Retinal pigment epithelial cell (primary cell): ENCODE measurements at regions not wholly inside any gene's neighbourhood (a gene's known extent, or its start where the extent isn't known, plus 50 kb on each side); places are given as distances from the start of the nearest gene placed in this dataset.

Experiments used
- DNase-seq: peaks from one replicate; pipeline ENCODE4 v3.0.0-alpha.2; 2010; ENCODE audit warnings: low read depth
- H3K4me3 ChIP-seq: 2 replicates; pipeline ENCODE4 v1.5.1; 2011; ENCODE audit warnings: mild to moderate bottlenecking, low read length, control low read depth, moderate library complexity
- TF ChIP-seq, protein P1 (sequence below): conservative IDR thresholded peaks from 2 replicates; pipeline ENCODE4 v1.5.1; 2011; ENCODE audit warnings: low read depth, low read length, control low read depth, inconsistent platforms

DNA sequence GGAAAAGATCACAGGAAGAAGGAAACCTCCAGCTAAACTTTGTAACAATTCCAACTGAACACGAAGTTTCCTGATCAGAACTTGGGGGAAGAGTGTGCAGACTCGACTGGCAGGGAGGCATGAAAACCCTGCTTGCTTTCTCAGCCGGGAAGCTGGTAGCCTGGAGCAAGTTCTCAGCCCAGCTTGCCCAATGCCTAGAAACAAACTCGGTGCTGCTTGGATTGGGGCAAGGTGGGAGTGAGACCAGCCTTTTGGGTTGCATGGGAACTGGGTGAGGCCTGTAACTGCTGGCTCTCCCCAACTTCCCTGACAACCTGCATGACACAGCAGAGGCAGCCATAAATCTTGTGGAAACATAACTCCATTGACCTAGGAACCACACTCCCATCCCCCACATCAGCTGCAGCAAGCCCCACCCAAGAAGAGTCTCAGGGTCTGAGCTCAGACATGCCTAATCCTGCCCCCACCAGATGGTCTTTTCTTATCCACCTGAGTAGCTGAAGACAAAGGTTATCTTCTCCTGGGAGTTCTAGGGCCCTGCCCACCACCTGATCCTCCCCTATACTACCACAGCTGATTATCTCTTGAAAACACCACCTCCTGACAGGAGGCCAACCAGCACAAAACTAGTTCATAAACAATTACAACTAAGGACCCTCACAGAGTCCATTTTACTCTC lies 1859.7 kb upstream of the CELF4 start:
- DNase-seq: no peak
- TF ChIP-seq, protein P1, sequence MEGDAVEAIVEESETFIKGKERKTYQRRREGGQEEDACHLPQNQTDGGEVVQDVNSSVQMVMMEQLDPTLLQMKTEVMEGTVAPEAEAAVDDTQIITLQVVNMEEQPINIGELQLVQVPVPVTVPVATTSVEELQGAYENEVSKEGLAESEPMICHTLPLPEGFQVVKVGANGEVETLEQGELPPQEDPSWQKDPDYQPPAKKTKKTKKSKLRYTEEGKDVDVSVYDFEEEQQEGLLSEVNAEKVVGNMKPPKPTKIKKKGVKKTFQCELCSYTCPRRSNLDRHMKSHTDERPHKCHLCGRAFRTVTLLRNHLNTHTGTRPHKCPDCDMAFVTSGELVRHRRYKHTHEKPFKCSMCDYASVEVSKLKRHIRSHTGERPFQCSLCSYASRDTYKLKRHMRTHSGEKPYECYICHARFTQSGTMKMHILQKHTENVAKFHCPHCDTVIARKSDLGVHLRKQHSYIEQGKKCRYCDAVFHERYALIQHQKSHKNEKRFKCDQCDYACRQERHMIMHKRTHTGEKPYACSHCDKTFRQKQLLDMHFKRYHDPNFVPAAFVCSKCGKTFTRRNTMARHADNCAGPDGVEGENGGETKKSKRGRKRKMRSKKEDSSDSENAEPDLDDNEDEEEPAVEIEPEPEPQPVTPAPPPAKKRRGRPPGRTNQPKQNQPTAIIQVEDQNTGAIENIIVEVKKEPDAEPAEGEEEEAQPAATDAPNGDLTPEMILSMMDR: no peak
- H3K4me3 ChIP-seq: no peak overlapping the region

DNA sequence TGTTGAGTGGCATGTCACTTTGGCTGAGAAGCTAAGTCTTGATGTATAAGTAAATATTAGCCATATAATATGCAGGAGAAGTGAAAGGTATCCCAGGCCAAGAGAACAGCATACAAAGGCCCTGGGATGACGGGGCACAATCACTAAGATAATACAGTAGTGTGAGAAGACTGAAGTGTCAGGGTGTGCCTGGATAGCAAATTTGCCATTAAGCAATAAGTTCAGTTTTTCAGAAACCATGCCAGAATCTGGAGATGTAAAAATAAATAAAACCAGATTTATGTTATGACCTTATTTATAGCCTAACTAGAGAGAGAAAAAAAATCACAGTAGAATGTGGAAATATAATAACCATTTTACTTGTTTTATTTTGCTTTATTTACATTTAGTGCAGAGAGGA lies 1858.7 kb upstream of the CELF4 start:
- TF ChIP-seq, protein P1: no peak
- H3K4me3 ChIP-seq: no peak overlapping the region
- no peak for DNase-seq

DNA sequence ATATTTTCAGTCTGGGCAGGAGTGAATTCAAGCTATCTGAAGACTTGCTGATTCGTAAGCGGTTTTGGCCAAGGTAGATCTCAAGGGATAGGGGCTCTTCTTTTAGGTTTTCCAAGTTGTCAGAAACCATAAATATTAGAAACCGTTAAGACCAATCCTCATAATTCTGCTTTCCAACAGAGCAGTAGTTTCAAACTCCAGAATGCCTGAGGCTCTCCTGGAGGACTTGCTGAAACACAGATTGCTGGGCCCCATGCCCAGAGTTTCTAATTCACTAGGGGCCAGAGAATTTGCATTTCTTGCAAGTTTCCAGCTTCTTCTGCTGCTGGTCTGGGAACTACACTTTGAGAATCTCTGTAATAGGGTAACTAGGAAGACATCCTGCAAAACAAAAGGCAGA lies 1855.7 kb upstream of the CELF4 start:
- no peak overlapping the region for H3K4me3 ChIP-seq
- no peak for DNase-seq
- TF ChIP-seq, protein P1: no peak

DNA sequence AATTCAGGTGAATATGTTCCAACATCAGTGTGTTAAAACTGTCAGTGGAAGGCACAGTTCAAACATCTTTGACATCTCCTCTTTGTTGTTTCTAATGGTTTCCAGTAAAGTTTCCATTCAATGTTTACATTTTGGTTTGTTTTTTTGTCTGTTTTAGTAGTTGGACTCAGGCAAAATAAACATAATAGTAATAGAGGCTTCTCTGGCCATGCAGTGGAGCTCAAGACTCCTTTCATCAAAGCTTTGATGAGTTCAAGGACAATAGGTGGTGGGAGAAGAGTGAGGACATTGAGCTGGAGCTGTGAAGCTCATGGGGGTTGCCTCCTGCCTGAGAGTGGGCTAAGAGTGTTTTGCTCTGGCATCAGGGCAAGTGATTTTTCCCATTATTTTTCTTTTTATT lies 1853.7 kb upstream of the CELF4 start:
- no peak for DNase-seq
- TF ChIP-seq, protein P1: no peak
- H3K4me3 ChIP-seq: no peak overlapping the region

DNA sequence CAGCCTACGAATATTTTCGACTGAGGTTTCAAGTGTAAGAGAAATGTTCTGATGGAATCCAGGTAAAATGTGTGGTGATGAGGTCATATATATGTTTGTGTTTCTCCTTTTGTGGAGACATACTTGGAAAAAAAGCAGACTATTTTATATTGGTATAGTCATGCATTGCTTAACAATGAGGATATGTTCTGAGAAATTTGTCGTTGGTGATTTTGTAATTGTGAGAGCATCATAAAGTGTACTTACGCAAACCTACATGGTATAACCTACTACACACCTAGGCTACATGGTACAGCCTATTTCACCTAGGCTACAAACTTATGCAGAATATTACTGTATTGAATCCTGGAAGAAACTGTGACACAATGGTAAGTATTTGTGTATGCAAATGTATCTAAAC lies 1849.9 kb upstream of the CELF4 start:
- no peak for DNase-seq
- H3K4me3 ChIP-seq: no peak overlapping the region
- TF ChIP-seq, protein P1: no peak

DNA sequence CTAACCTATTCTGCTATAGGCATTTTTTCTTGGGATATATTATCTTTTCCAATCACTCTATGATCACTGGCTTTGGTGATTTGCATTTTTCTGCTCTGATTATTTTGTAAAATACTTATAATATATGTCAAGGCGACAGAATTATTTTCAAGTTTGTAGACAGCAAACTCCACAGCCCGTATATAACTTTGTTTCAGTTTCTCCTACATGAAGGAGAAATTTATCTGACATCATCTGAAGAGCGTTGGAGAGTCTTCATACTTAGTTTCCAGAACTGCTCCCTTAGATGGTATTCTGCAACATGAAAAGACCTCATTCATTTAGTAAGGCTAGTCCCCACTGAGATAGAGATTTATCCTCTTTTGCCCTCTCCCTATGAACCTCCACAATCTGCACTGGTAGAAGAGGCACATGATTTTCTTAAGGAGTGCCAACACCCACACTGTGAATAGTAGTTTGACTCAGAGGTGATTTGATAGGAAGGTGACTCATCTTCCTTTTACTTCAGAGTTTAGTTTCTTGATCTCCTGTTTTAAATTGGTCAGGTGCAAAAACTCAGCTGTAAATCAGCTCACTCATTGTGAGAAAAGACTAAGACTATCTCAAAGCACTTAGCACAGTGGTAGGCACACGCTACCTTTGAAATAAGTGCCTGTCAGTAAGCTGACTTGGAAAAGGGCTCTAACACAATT lies 1848.6 kb upstream of the CELF4 start:
- TF ChIP-seq, protein P1: no peak
- H3K4me3 ChIP-seq: no peak overlapping the region
- peak; percentile 36 for DNase-seq

DNA sequence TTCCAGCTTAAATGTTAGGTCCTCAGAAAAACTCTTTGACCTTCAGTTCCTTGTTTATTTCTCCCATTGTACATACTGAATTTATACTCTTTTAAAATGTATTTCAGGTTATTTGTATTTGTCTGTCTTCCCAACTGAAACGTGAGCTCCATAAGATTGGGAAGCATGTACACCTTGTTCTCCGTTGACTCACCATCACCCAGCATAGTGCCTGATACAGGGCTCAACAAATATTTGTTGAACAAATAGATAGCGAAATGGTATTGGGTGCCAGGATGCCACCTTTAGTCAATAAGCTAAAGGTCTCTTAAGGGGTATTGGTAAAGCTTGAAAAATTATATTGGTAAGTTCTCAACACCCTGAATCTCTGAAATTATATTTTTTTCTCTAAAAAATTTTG lies 1841.3 kb upstream of the CELF4 start:
- TF ChIP-seq, protein P1: no peak
- H3K4me3 ChIP-seq: no peak overlapping the region

More for the DNA sequence above, 1841.3 kb upstream of the CELF4 start:
- no peak for DNase-seq
